GM18867 (cell line): ENCODE measurements at regions not wholly inside any gene's neighbourhood (a gene's known extent, or its start where the extent isn't known, plus 50 kb on each side); places are given as distances from the start of the nearest gene placed in this dataset.

Source experiments
- ATAC-seq: cut with Tn5 transposase; IDR thresholded peaks from one replicate; pipeline ENCODE4 v1.9.1; 2021; ENCODE audit warnings: mild to moderate bottlenecking, moderate library complexity; ENCODE audit not compliant: unreplicated experiment

DNA sequence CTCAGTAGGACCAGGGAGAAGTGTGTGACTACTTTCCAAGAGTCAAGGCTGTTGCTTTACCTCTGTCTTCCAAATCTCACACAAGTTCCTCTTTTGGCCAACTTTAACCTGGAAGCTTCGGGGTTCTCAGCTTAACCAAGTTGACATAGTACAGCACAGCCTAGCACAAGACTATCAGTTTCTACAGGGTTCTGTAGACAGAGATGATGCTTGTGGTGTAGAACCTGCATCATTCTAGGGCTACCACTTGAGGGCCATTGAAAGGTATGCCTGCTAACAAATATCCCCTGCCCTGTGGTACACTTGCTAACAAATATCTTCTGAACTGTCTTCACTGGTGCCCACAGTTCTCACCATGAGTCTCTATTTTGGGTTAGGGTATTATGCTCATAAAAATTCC, 62.0 kb upstream of the MAP3K7 start:
- no peak for ATAC-seq

DNA sequence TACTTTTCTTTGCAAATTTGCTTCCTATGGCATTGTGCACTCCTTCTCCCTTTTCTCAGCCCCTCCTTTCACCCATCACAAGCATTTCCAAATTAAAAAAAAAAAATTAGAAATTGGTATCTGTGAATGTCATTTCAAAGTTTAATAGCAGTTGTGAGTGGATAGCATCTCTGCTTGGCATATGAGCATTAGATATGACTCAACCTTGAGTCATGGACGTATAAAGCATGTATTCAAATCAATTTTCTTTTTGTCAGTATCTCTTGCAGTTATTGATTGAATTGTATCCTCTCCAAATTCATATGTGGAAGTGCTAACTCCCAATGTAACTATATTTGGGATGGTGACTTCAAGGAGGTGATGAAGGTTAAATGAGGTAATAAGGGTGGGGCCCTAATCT, 60.1 kb upstream of the MAP3K7 start:
- ATAC-seq: no peak

DNA sequence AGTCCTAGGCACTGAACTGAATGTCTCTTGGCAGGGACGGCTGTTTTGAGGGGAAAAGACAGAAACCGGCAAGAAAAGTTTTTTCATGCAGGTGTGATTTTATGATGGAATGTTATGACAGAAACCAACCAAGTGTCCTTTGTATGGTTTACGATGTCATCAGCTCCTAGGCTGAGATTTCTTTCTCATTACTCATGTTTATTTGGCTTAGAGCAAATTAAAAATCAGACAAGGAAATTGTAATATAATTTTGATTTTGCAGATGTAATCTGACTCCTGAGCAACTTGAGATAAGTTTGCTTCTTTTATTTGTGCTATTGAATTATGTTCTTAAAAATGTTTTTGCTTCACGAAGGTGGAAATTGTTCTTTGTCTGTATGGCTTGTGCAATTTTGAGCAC, 58.8 kb upstream of the MAP3K7 start:
- ATAC-seq: no peak

DNA sequence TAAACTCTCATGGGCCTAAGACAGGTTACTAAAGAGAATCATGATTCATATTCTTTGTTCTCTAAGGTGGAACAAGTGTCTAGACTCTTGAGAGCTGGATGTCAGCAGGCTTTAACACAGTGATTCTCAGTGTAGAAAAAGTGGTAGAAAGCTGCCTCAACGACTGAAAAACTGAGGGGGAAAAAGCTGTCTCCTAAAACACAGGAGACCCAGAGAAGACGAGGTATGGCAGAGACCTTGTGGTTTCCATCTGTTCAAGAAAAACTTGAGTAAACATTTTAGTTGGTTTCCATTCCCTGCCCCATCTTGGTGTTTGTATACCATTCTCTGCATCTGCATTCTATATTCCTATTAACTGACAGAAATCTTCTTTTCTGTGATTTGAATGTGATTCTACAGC, 57.6 kb upstream of the MAP3K7 start:
- no peak for ATAC-seq

DNA sequence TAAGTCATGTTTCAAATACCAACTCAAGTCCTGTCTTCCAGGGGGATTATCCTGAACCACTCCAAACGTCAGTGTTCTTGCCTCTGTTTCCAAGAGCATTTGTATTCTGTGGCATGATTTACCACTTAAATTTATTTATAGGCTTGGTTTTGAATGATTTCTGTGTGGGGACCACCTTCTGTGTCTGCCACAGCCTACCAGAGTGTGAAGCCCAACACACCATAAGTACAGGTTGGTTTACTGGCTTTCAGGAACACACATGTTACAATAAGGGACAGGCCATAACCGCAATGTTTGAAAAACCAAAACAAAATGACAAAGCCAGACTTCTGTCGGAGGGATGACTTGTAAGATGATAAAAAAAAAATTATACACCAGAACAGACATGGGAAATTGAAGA, 56.5 kb upstream of the MAP3K7 start:
- ATAC-seq: no peak

DNA sequence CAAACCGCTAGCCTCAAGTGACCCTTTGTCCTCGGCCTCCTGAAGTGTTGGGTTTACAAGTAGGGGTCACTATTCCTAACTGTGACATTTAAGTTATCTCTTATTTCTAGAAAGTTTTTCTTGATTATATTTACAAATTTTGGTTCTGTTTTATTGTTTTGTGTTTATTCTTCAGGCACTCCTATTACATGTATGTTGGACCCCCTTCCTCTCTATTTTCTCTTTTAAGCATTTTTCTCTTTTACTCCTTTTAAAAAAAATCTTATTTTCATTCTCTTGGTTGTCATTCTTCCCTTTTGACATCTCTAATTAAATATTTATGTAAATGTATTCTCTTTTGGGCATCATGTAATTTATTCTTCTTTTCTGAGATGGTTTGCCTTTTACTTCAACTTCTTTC, 50.4 kb upstream of the MAP3K7 start:
- ATAC-seq: no peak
